Anterior cingulate cortex (tissue), 58 donors: ENCODE measurements at regions not wholly inside any gene's neighbourhood (a gene's known extent, or its start where the extent isn't known, plus 50 kb on each side); places are given as distances from the start of the nearest gene placed in this dataset.

ENCODE experiments used
- DNase-seq, 58 donors: peaks; one replicate each; lab custom pipeline; 2025; lab: John Stamatoyannopoulos, UW

GRCh38 chr12:89257340-89257739 lies 95.0 kb downstream of the DUSP6 start:
- DNase-seq: no peak

- DNase-seq: no peak
Observed at GRCh38 chr12:89256060-89256459, 96.2 kb downstream of the DUSP6 start.

- DNase-seq: no peak
Observed at GRCh38 chr12:89253488-89253887, 98.8 kb downstream of the DUSP6 start.

GRCh38 chr12:89252284-89252683 lies 100.0 kb downstream of the DUSP6 start:
- no peak for DNase-seq

- DNase-seq: no peak
Observed at GRCh38 chr12:89251342-89252271, 100.7 kb downstream of the DUSP6 start.

- no peak for DNase-seq
Observed at GRCh38 chr12:89250636-89251035, 101.7 kb downstream of the DUSP6 start.

GRCh38 chr12:89250213-89250612 lies 102.1 kb downstream of the DUSP6 start:
- no peak for DNase-seq

- no peak for DNase-seq
Observed at GRCh38 chr12:89247967-89248366, 104.3 kb downstream of the DUSP6 start.

- DNase-seq: no peak
Observed at GRCh38 chr12:89247541-89247942, 104.8 kb downstream of the DUSP6 start.

GRCh38 chr12:89245090-89245489 lies 107.2 kb downstream of the DUSP6 start:
- DNase-seq: no peak

- DNase-seq: no peak
Observed at GRCh38 chr12:89244536-89244935, 107.8 kb downstream of the DUSP6 start.

GRCh38 chr12:89243771-89244170 lies 108.5 kb downstream of the DUSP6 start:
- DNase-seq: no peak

GRCh38 chr12:89239534-89239933 lies 112.8 kb downstream of the DUSP6 start:
- no peak for DNase-seq

GRCh38 chr12:89238593-89238992 lies 113.7 kb downstream of the DUSP6 start:
- DNase-seq: peak in 7 of 58 donors; percentile 1 to 16 (median 6)

GRCh38 chr12:89237763-89238162 lies 114.5 kb downstream of the DUSP6 start:
- DNase-seq: no peak

- DNase-seq: no peak
Observed at GRCh38 chr12:89236748-89237383, 115.4 kb downstream of the DUSP6 start.

GRCh38 chr12:89236237-89236636 lies 116.1 kb downstream of the DUSP6 start:
- DNase-seq: no peak

GRCh38 chr12:89235189-89235993 lies 116.9 kb downstream of the DUSP6 start:
- DNase-seq: no peak

GRCh38 chr12:89234324-89235114 lies 117.8 kb downstream of the DUSP6 start:
- no peak for DNase-seq

GRCh38 chr12:89231686-89232085 lies 120.6 kb downstream of the DUSP6 start:
- DNase-seq: no peak
